ENCODE measurements at regions not wholly inside any gene's neighbourhood (a gene's known extent, or its start where the extent isn't known, plus 50 kb on each side); places are given as distances from the start of the nearest gene placed in this dataset.

- TF ChIP-seq POLR2AphosphoS5 (IDR thresholded peaks at IDR 0.05; ENCODE audit: low read depth, low read length) (no peak), REST (IDR thresholded peaks at IDR 0.05; ENCODE audit: insufficient read depth in 1 of 2, low read depth in 2 of 2, low read length in 2 of 2) (no peak), TAF1 (IDR thresholded peaks at IDR 0.05; ENCODE audit: borderline replicate concordance, insufficient read depth, low read length) (no peak), FOXP2 (optimal IDR thresholded peaks at IDR 0.05; ENCODE audit: borderline replicate concordance, extremely low read depth, extremely low read length, insufficient read depth) (no peak), SIN3A (IDR thresholded peaks at IDR 0.05; ENCODE audit: borderline replicate concordance, insufficient read depth, low read length) (no peak)
Observed at GRCh38 chr7:121587435-121587834, 191.3 kb upstream of the FAM3C start.

GRCh38 chr7:121582258-121582657, 186.2 kb upstream of the FAM3C start:
- TF ChIP-seq REST (IDR thresholded peaks at IDR 0.05; ENCODE audit: insufficient read depth in 1 of 2, low read depth in 2 of 2, low read length in 2 of 2) (no peak), FOXP2 (optimal IDR thresholded peaks at IDR 0.05; ENCODE audit: borderline replicate concordance, extremely low read depth, extremely low read length, insufficient read depth) (no peak), TAF1 (IDR thresholded peaks at IDR 0.05; ENCODE audit: borderline replicate concordance, insufficient read depth, low read length) (no peak), POLR2AphosphoS5 (IDR thresholded peaks at IDR 0.05; ENCODE audit: low read depth, low read length) (no peak), SIN3A (IDR thresholded peaks at IDR 0.05; ENCODE audit: borderline replicate concordance, insufficient read depth, low read length) (no peak)

GRCh38 chr7:121579639-121580038, 183.5 kb upstream of the FAM3C start:
- TF ChIP-seq FOXP2 (optimal IDR thresholded peaks at IDR 0.05; ENCODE audit: borderline replicate concordance, extremely low read depth, extremely low read length, insufficient read depth) (no peak), REST (IDR thresholded peaks at IDR 0.05; ENCODE audit: insufficient read depth in 1 of 2, low read depth in 2 of 2, low read length in 2 of 2) (no peak), POLR2AphosphoS5 (IDR thresholded peaks at IDR 0.05; ENCODE audit: low read depth, low read length) (no peak), TAF1 (IDR thresholded peaks at IDR 0.05; ENCODE audit: borderline replicate concordance, insufficient read depth, low read length) (no peak), SIN3A (IDR thresholded peaks at IDR 0.05; ENCODE audit: borderline replicate concordance, insufficient read depth, low read length) (no peak)

GRCh38 chr7:121578669-121579068, 182.6 kb upstream of the FAM3C start:
- TF ChIP-seq TAF1 (IDR thresholded peaks at IDR 0.05; ENCODE audit: borderline replicate concordance, insufficient read depth, low read length) (no peak), FOXP2 (optimal IDR thresholded peaks at IDR 0.05; ENCODE audit: borderline replicate concordance, extremely low read depth, extremely low read length, insufficient read depth) (no peak), REST (IDR thresholded peaks at IDR 0.05; ENCODE audit: insufficient read depth in 1 of 2, low read depth in 2 of 2, low read length in 2 of 2) (no peak), SIN3A (IDR thresholded peaks at IDR 0.05; ENCODE audit: borderline replicate concordance, insufficient read depth, low read length) (no peak), POLR2AphosphoS5 (IDR thresholded peaks at IDR 0.05; ENCODE audit: low read depth, low read length) (no peak)
